ENCODE measurements at regions not wholly inside any gene's neighbourhood (a gene's known extent, or its start where the extent isn't known, plus 50 kb on each side); places are given as distances from the start of the nearest gene placed in this dataset.
"Not testable (repeated sequence)": the region's sequence is repeated elsewhere in the genome, so short reads cannot be mapped to it uniquely, and the experiment has no call there.

GRCh38 chr5:6243706-6244338 is 134.5 kb downstream of the MED10 start:
- Histone ChIP-seq H3K4me3 (no peak overlapping the region), H3K9me3 (replicated peaks) (no peaks in the 10 kb centered on the region), H3K36me3 (no peaks in the 10 kb centered on the region), H3K27ac (no peak overlapping the region), H3K27me3 (replicated peaks) (no peaks in the 10 kb centered on the region), H3K4me1 (replicated peaks) (peaks cover 22% of the 10 kb centered on the region)
- DNase-seq (ENCODE audit: low read depth in 1 of 2, low spot score in 2 of 2), result no peak

- not testable (repeated sequence) for H3K27ac ChIP-seq; H3K9me3 ChIP-seq (replicated peaks); H3K4me3 ChIP-seq; H3K27me3 ChIP-seq (replicated peaks); H3K4me1 ChIP-seq (replicated peaks); DNase-seq (ENCODE audit: low read depth in 1 of 2, low spot score in 2 of 2); H3K36me3 ChIP-seq
Measured at GRCh38 chr5:6241056-6241455, 137.3 kb downstream of the MED10 start.

DNA sequence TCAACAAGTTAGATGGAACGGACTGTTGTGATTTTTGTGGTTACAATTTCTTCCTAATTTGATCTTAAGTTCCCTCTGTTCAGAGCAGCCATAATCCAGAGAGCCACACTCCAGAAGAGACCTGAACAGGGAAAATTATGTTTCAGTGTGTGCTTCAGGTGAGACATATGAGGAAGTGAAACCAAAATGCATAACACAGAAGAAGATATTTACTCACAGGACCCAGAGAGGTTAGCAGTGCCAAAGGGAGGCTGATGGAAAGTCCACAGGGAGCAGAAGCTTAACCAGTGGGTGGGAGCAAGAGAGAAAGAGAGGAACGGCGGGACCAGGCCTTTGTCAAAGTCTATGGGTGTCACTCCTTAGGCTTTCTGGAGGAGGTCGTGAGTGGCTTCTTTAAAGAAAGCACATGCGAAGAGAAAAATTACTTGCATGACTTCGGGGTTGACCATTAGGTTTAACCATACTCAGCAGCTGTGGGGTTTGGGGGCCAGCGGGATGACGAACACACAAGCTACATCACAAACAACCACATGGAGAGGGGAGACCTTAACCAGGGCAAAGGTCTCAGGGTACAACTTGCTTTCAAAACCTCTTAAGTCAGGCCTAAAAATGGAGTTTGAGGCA is 141.4 kb downstream of the MED10 start:
- DNase-seq (ENCODE audit: low read depth in 1 of 2, low spot score in 2 of 2), result no peak
- Histone ChIP-seq H3K36me3 (no peaks in the 10 kb centered on the region), H3K4me3 (no peak overlapping the region), H3K9me3 (replicated peaks) (no peaks in the 10 kb centered on the region), H3K27ac (no peak overlapping the region), H3K27me3 (replicated peaks) (no peaks in the 10 kb centered on the region), H3K4me1 (replicated peaks) (no peaks in the 10 kb centered on the region)

DNA sequence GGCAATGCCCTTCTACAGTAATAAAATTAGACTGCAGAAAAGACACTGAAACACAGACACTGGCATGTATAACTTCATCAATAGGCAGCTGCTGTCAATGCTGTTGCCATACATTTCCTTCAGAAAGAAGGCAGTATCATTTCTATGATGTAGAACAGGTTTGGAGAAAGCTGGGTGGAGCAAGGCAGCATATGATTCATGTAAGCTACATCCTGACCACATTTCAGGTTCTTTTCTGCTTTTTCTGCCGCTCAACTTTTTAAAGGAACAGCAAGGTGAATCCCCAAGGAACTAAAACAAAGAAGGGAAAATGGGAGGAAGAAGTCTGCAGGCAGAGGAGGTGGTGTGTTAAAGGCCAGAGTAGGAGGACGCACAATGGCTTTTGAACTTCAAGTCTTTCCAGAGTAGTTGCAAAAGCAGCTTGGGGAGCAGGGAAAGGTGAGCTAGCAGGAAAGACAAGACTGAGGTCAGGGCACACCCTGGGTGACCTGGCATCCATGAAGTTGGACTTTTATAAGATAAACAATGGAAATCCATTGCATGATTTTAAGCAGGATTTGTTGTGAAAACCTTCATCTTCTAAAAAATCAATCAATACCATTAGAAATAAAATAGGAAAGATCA is 142.1 kb downstream of the MED10 start:
- Histone ChIP-seq H3K4me1 (replicated peaks) (no peaks in the 10 kb centered on the region), H3K4me3 (no peak overlapping the region), H3K36me3 (no peaks in the 10 kb centered on the region), H3K9me3 (replicated peaks) (no peaks in the 10 kb centered on the region), H3K27me3 (replicated peaks) (no peaks in the 10 kb centered on the region), H3K27ac (no peak overlapping the region)
- no peak for DNase-seq (ENCODE audit: low read depth in 1 of 2, low spot score in 2 of 2)

DNA sequence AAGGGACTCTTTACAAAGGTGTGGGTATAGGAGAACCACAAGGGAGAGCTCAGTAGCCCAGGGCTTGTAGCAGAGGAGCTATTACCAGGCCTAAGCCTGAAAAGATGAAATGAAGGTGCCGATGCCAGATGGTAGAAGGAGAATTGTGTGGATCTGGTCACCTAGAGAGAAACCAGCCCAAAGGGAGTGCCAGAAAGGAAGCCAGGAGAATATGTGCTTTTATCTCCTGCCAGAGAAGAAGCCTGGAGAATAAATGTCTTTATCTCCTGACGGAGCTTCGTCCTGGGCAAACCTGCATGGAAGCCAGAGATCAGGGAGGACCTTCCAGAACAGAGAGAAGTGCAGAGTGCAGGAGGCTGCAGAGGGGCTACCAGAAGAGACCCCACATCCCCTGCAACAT is 142.6 kb downstream of the MED10 start:
- no peaks in the 10 kb centered on the region for H3K4me1 ChIP-seq (replicated peaks)
- H3K27me3 ChIP-seq (replicated peaks), result no peaks in the 10 kb centered on the region
- no peaks in the 10 kb centered on the region for H3K36me3 ChIP-seq
- no peak overlapping the region for H3K4me3 ChIP-seq
- no peak for DNase-seq (ENCODE audit: low read depth in 1 of 2, low spot score in 2 of 2)
- no peaks in the 10 kb centered on the region for H3K9me3 ChIP-seq (replicated peaks)
- H3K27ac ChIP-seq, result no peak overlapping the region

GRCh38 chr5:6228257-6229250 is 149.8 kb downstream of the MED10 start:
- H3K4me3 ChIP-seq, result no peak overlapping the region
- no peaks in the 10 kb centered on the region for H3K9me3 ChIP-seq (replicated peaks)
- DNase-seq (ENCODE audit: low read depth in 1 of 2, low spot score in 2 of 2), result peak in 1 of 2 experiments; percentile 28
- H3K27me3 ChIP-seq (replicated peaks), result no peaks in the 10 kb centered on the region
- peaks cover 11% of the 10 kb centered on the region for H3K4me1 ChIP-seq (replicated peaks)
- peak overlapping the region; percentile 34 for H3K27ac ChIP-seq
- H3K36me3 ChIP-seq, result no peaks in the 10 kb centered on the region

DNA sequence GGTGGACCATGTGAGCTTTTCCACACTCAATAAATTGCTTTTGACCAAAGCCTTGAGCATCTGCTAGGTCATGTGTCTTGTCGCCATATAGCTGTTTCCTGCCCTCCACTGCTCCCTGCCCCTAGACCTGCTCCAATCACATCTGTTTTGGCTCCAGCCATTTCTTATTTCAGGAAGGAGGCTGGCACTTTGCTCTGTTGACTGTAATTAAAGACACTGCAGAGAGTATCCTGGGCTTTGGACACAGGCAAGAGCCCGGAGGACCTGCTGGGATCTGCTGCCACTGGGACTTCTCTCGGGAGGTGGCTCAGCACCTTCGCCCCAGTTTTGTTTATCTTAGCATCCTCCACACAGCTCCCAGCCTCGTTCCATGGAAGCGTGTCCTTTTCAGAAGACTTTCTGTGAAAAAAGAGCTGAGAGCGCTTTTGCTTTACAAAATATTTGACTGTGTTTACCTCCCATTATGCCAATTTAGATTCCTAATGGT is 153.2 kb downstream of the MED10 start:
- peaks cover 7% of the 10 kb centered on the region for H3K9me3 ChIP-seq (replicated peaks)
- H3K27me3 ChIP-seq (replicated peaks), result no peaks in the 10 kb centered on the region
- no peak overlapping the region for H3K4me3 ChIP-seq
- no peak for DNase-seq (ENCODE audit: low read depth in 1 of 2, low spot score in 2 of 2)
- H3K36me3 ChIP-seq, result no peaks in the 10 kb centered on the region
- no peak overlapping the region for H3K27ac ChIP-seq
- peaks cover 11% of the 10 kb centered on the region for H3K4me1 ChIP-seq (replicated peaks)

- peaks cover 11% of the 10 kb centered on the region for H3K4me1 ChIP-seq (replicated peaks)
- no peaks in the 10 kb centered on the region for H3K36me3 ChIP-seq
- DNase-seq (ENCODE audit: low read depth in 1 of 2, low spot score in 2 of 2), result no peak
- H3K27ac ChIP-seq, result no peak overlapping the region
- H3K9me3 ChIP-seq (replicated peaks), result peaks cover 7% of the 10 kb centered on the region
- no peaks in the 10 kb centered on the region for H3K27me3 ChIP-seq (replicated peaks)
- H3K4me3 ChIP-seq, result no peak overlapping the region
Measured at GRCh38 chr5:6224406-6224805, 153.9 kb downstream of the MED10 start.

DNA sequence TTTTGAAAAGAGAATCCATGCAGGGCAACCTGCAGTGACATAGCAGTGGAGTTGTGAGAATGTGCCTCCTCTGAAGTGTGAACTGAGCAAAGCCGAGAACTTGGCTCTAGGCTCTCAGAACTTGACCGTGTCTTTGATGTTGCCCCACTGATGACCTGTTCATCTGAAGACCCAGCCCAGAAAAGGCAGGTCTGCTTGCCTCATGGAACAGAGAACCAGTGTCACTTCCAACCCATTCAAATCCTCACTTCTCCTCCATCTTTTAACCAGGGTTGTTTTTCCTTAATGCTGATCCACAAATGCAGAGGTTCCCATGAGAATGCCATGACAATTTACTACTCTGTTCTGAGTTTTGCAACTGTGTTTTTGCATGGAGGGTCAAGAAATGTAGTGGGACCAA is 155.4 kb downstream of the MED10 start:
- Histone ChIP-seq H3K36me3 (no peaks in the 10 kb centered on the region), H3K27me3 (replicated peaks) (no peaks in the 10 kb centered on the region), H3K27ac (no peak overlapping the region), H3K4me1 (replicated peaks) (peaks cover 4% of the 10 kb centered on the region), H3K9me3 (replicated peaks) (peaks cover 7% of the 10 kb centered on the region), H3K4me3 (no peak overlapping the region)
- peak in 1 of 2 experiments; percentile 21 for DNase-seq (ENCODE audit: low read depth in 1 of 2, low spot score in 2 of 2)

GRCh38 chr5:6222121-6222520 is 156.2 kb downstream of the MED10 start:
- H3K27me3 ChIP-seq (replicated peaks), result no peaks in the 10 kb centered on the region
- no peak overlapping the region for H3K4me3 ChIP-seq
- DNase-seq (ENCODE audit: low read depth in 1 of 2, low spot score in 2 of 2), result peak in 1 of 2 experiments; percentile 25
- no peaks in the 10 kb centered on the region for H3K4me1 ChIP-seq (replicated peaks)
- H3K27ac ChIP-seq, result no peak overlapping the region
- H3K9me3 ChIP-seq (replicated peaks), result peaks cover 7% of the 10 kb centered on the region
- no peaks in the 10 kb centered on the region for H3K36me3 ChIP-seq

- DNase-seq (ENCODE audit: low read depth in 1 of 2, low spot score in 2 of 2), result peak in 1 of 2 experiments; percentile 37
- H3K27ac ChIP-seq, result no peak overlapping the region
- H3K9me3 ChIP-seq (replicated peaks), result peaks cover 7% of the 10 kb centered on the region
- no peaks in the 10 kb centered on the region for H3K4me1 ChIP-seq (replicated peaks)
- H3K36me3 ChIP-seq, result no peaks in the 10 kb centered on the region
- no peak overlapping the region for H3K4me3 ChIP-seq
- no peaks in the 10 kb centered on the region for H3K27me3 ChIP-seq (replicated peaks)
Measured at GRCh38 chr5:6221141-6221626, 157.2 kb downstream of the MED10 start.

GRCh38 chr5:6220346-6221088 is 157.8 kb downstream of the MED10 start:
- peaks cover 7% of the 10 kb centered on the region for H3K9me3 ChIP-seq (replicated peaks)
- H3K27ac ChIP-seq, result no peak overlapping the region
- H3K4me3 ChIP-seq, result no peak overlapping the region
- H3K4me1 ChIP-seq (replicated peaks), result no peaks in the 10 kb centered on the region
- DNase-seq (ENCODE audit: low read depth in 1 of 2, low spot score in 2 of 2), result peak in 1 of 2 experiments; percentile 41
- H3K27me3 ChIP-seq (replicated peaks), result no peaks in the 10 kb centered on the region
- no peaks in the 10 kb centered on the region for H3K36me3 ChIP-seq

- H3K27ac ChIP-seq, result no peak overlapping the region
- no peaks in the 10 kb centered on the region for H3K27me3 ChIP-seq (replicated peaks)
- peaks cover 7% of the 10 kb centered on the region for H3K9me3 ChIP-seq (replicated peaks)
- H3K36me3 ChIP-seq, result no peaks in the 10 kb centered on the region
- H3K4me1 ChIP-seq (replicated peaks), result no peaks in the 10 kb centered on the region
- H3K4me3 ChIP-seq, result no peak overlapping the region
- DNase-seq (ENCODE audit: low read depth in 1 of 2, low spot score in 2 of 2), result no peak
Measured at GRCh38 chr5:6218517-6218916, 159.8 kb downstream of the MED10 start.

Measured in SJSA1 (cell line).